Adrenal gland (tissue), 5 donors: ENCODE measurements at regions not wholly inside any gene's neighbourhood (a gene's known extent, or its start where the extent isn't known, plus 50 kb on each side); places are given as distances from the start of the nearest gene placed in this dataset.

Experiments
- CTCF ChIP-seq, 6 experiments: fragments of 450-650 bp in 4 of 6; fragments of 200-600 bp in 2 of 6; sonication (generic) in 1 of 6; IDR thresholded peaks; 1 replicate in 5 of 6; 2 replicates in 1 of 6; pipeline versions ENCODE4 v1.5.1 to v1.8.0; 2016 to 2021; ENCODE audit warnings: antibody characterized with exemption in 6 of 6, mild to moderate bottlenecking in 2 of 6, moderate library complexity in 1 of 6
- POLR2A ChIP-seq, 2 donors: fragments of 450-650 bp; IDR thresholded peaks; one replicate each; pipeline ENCODE4 v1.6.1; 2017; ENCODE audit warnings: antibody characterized with exemption in 2 of 2, mild to moderate bottlenecking in 2 of 2, moderate library complexity in 1 of 2
- donor health status: DM: no; HTN: no; CAD: no.

GRCh38 chr6:153309651-153310050 lies 178.6 kb upstream of the RGS17 start:
- TF ChIP-seq CTCF (IDR thresholded peaks at IDR 0.05) (no peak), POLR2A (IDR thresholded peaks at IDR 0.05) (no peak)
